H9 (cell line): ENCODE measurements at regions not wholly inside any gene's neighbourhood (a gene's known extent, or its start where the extent isn't known, plus 50 kb on each side); places are given as distances from the start of the nearest gene placed in this dataset.

Experiments used
- DNase-seq: peaks from one replicate; pipeline ENCODE4 v3.0.0-alpha.2; 2017
- H2AFZ ChIP-seq: one replicate; pipeline ENCODE4 v1.6.1; 2013; ENCODE audit warnings: mild to moderate bottlenecking, low read length, control low read depth, moderate library complexity
- H2AK5ac ChIP-seq: 2 replicates; pipeline ENCODE4 v1.6.1; 2013; ENCODE audit warnings: low read length, control low read depth, mixed read lengths; ENCODE audit not compliant: insufficient read length
- H2BK120ac ChIP-seq: one replicate; pipeline ENCODE4 v1.6.1; 2013; ENCODE audit warnings: low read depth, mild to moderate bottlenecking, low read length, control low read depth, inconsistent platforms; ENCODE audit not compliant: poor library complexity, severe bottlenecking
- H2BK12ac ChIP-seq: 2 replicates; pipeline ENCODE4 v1.6.1; 2013; ENCODE audit warnings: low read length, control low read depth, mixed read lengths, low read depth; ENCODE audit not compliant: insufficient read length
- H2BK15ac ChIP-seq: 2 replicates; pipeline ENCODE4 v1.6.1; 2013; ENCODE audit warnings: low read depth, low read length, control low read depth
- H2BK20ac ChIP-seq: one replicate; pipeline ENCODE4 v1.6.1; 2013; ENCODE audit warnings: low read depth, mild to moderate bottlenecking, low read length, control low read depth, inconsistent platforms; ENCODE audit not compliant: poor library complexity, severe bottlenecking
- H2BK5ac ChIP-seq: 2 replicates; pipeline ENCODE4 v1.6.1; 2013; ENCODE audit warnings: low read length, control low read depth, mixed read lengths; ENCODE audit not compliant: insufficient read length
- H3K14ac ChIP-seq: 2 replicates; pipeline ENCODE4 v1.6.1; 2013; ENCODE audit warnings: low read length, control low read depth; ENCODE audit not compliant: insufficient read depth
- H3K18ac ChIP-seq: 2 replicates; pipeline ENCODE4 v1.6.1; 2013; ENCODE audit warnings: low read depth, mild to moderate bottlenecking, mixed read lengths, low read length, control low read depth; ENCODE audit not compliant: insufficient read length
- H3K23ac ChIP-seq: 2 replicates; pipeline ENCODE4 v1.6.1; 2013; ENCODE audit warnings: low read length, control low read depth, mixed read lengths, low read depth; ENCODE audit not compliant: insufficient read length
- H3K23me2 ChIP-seq: 2 replicates; pipeline ENCODE4 v1.6.1; 2013; ENCODE audit warnings: low read depth, mild to moderate bottlenecking, mixed read lengths, low read length, control low read depth; ENCODE audit not compliant: insufficient read length, poor library complexity, severe bottlenecking
- H3K27ac ChIP-seq: 2 replicates; pipeline ENCODE4 v1.5.1; 2013; ENCODE audit warnings: low read length, control low read depth, mixed read lengths, low read depth; ENCODE audit not compliant: insufficient read length
- H3K27me3 ChIP-seq: 2 replicates; pipeline ENCODE4 v1.6.1; 2013; ENCODE audit warnings: low read length, control low read depth, inconsistent platforms; ENCODE audit not compliant: insufficient read depth
- H3K4ac ChIP-seq: 2 replicates; pipeline ENCODE4 v1.6.1; 2013; ENCODE audit warnings: low read depth, mild to moderate bottlenecking, control low read depth, inconsistent platforms, low read length, moderate library complexity
- H3K4me1 ChIP-seq: 2 replicates; pipeline ENCODE4 v1.6.1; 2013; ENCODE audit warnings: low read length, control low read depth, inconsistent platforms; ENCODE audit not compliant: insufficient read depth
- H3K4me2 ChIP-seq: 2 replicates; pipeline ENCODE4 v1.6.1; 2013; ENCODE audit warnings: low read length, control low read depth, mixed read lengths; ENCODE audit not compliant: insufficient read length, insufficient read depth
- H3K56ac ChIP-seq: 2 replicates; pipeline ENCODE4 v1.6.1; 2013; ENCODE audit warnings: low read depth, mild to moderate bottlenecking, mixed read lengths, low read length, control low read depth; ENCODE audit not compliant: insufficient read length
- H3K79me1 ChIP-seq: 2 replicates; pipeline ENCODE4 v1.6.1; 2013; ENCODE audit warnings: low read depth, mild to moderate bottlenecking, moderate library complexity, low read length, control low read depth, inconsistent platforms; ENCODE audit not compliant: insufficient read depth, poor library complexity, severe bottlenecking
- H3K79me2 ChIP-seq: 2 replicates; pipeline ENCODE4 v1.6.1; 2013; ENCODE audit warnings: low read length, control low read depth, inconsistent platforms; ENCODE audit not compliant: insufficient read depth
- H3K9ac ChIP-seq: 2 replicates; pipeline ENCODE4 v1.6.1; 2013; ENCODE audit warnings: low read length, control low read depth, mixed read lengths; ENCODE audit not compliant: insufficient read length; ENCODE audit errors: extremely low read depth
- H3K9me3 ChIP-seq: one replicate; pipeline ENCODE4 v1.6.1; 2013; ENCODE audit warnings: low read depth, low read length, inconsistent platforms; ENCODE audit not compliant: control insufficient read depth
- H3T11ph ChIP-seq: one replicate; pipeline ENCODE4 v1.6.1; 2013; ENCODE audit warnings: mild to moderate bottlenecking, low read length, control low read depth, inconsistent platforms
- H4K20me1 ChIP-seq: one replicate; pipeline ENCODE4 v1.6.1; 2013; ENCODE audit not compliant: control insufficient read depth, insufficient read length, insufficient read depth
- H4K5ac ChIP-seq: 2 replicates; pipeline ENCODE4 v1.6.1; 2013; ENCODE audit warnings: low read depth, mild to moderate bottlenecking, mixed read lengths, low read length, control low read depth; ENCODE audit not compliant: insufficient read length
- H4K8ac ChIP-seq: replicated peaks from 2 replicates; pipeline ENCODE4 v1.6.1; 2013; ENCODE audit warnings: low read length, control low read depth, mixed read lengths, low read depth; ENCODE audit not compliant: insufficient read length
- H4K91ac ChIP-seq: 2 replicates; pipeline ENCODE4 v1.6.1; 2013; ENCODE audit warnings: low read depth, mild to moderate bottlenecking, moderate library complexity, mixed read lengths, low read length, control low read depth; ENCODE audit not compliant: insufficient read length
- H3K27ac Mint-ChIP-seq, 3 experiments: 2 replicates in 2 of 3; 3 replicates in 1 of 3; pipeline ENCODE4 v1.8.0; 2020 to 2021; ENCODE audit warnings: mixed read lengths in 3 of 3, mild to moderate bottlenecking in 1 of 3, moderate library complexity in 1 of 3
- H3K27me3 Mint-ChIP-seq: 2 replicates; pipeline ENCODE4 v1.8.0; 2021; ENCODE audit warnings: low read depth, mild to moderate bottlenecking, moderate library complexity, mixed read lengths
- H3K36me3 Mint-ChIP-seq, 3 experiments: 2 replicates in 2 of 3; 3 replicates in 1 of 3; pipeline ENCODE4 v1.8.0; 2020 to 2021; ENCODE audit warnings: low read depth in 3 of 3, mixed read lengths in 3 of 3; ENCODE audit not compliant: insufficient read depth in 1 of 3
- H3K4me1 Mint-ChIP-seq, 2 experiments: 2 replicates each; pipeline ENCODE4 v1.8.0; 2020; ENCODE audit warnings: mixed read lengths in 2 of 2
- H3K4me3 Mint-ChIP-seq, 2 experiments: 2 replicates in 1 of 2; 3 replicates in 1 of 2; pipeline ENCODE4 v1.8.0; 2020 to 2021; ENCODE audit warnings: mild to moderate bottlenecking in 2 of 2, mixed read lengths in 2 of 2, moderate library complexity in 1 of 2
- H3K9me3 Mint-ChIP-seq, 2 experiments: 2 replicates in 1 of 2; 3 replicates in 1 of 2; pipeline ENCODE4 v1.8.0; 2020; ENCODE audit warnings: mild to moderate bottlenecking in 2 of 2, mixed read lengths in 2 of 2, moderate library complexity in 1 of 2
- WGBS: extraction: QIAGEN DNeasy Blood & Tissue Kit; methylation state at CpG from one replicate; pipeline ENCODE4 v1.1.7; 2013; ENCODE audit warnings: missing lambda C conversion rate, low lambda C conversion rate, mixed read lengths; ENCODE audit not compliant: insufficient read length; ENCODE audit errors: extremely low coverage; 5-methylcytosine and 5-hydroxymethylcytosine counted together
- TF ChIP-seq, protein P1 (sequence below): fragments of 200-600 bp; sonication (generic); conservative IDR thresholded peaks from 3 replicates; pipeline ENCODE4 v1.8.0; 2021; ENCODE audit warnings: antibody characterized with exemption, mild to moderate bottlenecking

GRCh38 chr12:5264006-5264405 lies 167.9 kb upstream of the NTF3 start:
- H3K9ac ChIP-seq: no peak overlapping the region
- no peak overlapping the region for H3K56ac ChIP-seq
- H3K27me3 ChIP-seq: no peaks in the 10 kb centered on the region
- H3T11ph ChIP-seq: no peak overlapping the region
- H2AK5ac ChIP-seq: no peak overlapping the region
- no peaks in the 10 kb centered on the region for H4K20me1 ChIP-seq
- no peak overlapping the region for H2BK5ac ChIP-seq
- H2BK15ac ChIP-seq: no peak overlapping the region
- no peak overlapping the region for H3K4me2 ChIP-seq
- no peak overlapping the region for H2BK120ac ChIP-seq
- no peak overlapping the region for H4K91ac ChIP-seq
- no peak overlapping the region for H3K23ac ChIP-seq
- no CpG with 5 or more reads among the region's 2 CpGs for WGBS
- Mint-ChIP-seq H3K36me3 (no peaks in the 10 kb centered on the region; a peak in 1 of 7 replicates), H3K9me3 (peaks cover 0 to 3% of the 10 kb centered on the region in 2 experiments; a peak in 1 of 5 replicates), H3K27ac (no peak overlapping the region), H3K27me3 (no peaks in the 10 kb centered on the region; the same call in 1 of the 2 replicates), H3K4me1 (peaks cover 13 to 15% of the 10 kb centered on the region in 2 experiments), H3K4me3 (no peak overlapping the region)
- H2AFZ ChIP-seq: no peak overlapping the region
- no peak overlapping the region for H3K4ac ChIP-seq
- no peak overlapping the region for H2BK20ac ChIP-seq
- no peak for DNase-seq
- H3K79me1 ChIP-seq: no peaks in the 10 kb centered on the region
- no peaks in the 10 kb centered on the region for H3K79me2 ChIP-seq
- TF ChIP-seq, protein P1, sequence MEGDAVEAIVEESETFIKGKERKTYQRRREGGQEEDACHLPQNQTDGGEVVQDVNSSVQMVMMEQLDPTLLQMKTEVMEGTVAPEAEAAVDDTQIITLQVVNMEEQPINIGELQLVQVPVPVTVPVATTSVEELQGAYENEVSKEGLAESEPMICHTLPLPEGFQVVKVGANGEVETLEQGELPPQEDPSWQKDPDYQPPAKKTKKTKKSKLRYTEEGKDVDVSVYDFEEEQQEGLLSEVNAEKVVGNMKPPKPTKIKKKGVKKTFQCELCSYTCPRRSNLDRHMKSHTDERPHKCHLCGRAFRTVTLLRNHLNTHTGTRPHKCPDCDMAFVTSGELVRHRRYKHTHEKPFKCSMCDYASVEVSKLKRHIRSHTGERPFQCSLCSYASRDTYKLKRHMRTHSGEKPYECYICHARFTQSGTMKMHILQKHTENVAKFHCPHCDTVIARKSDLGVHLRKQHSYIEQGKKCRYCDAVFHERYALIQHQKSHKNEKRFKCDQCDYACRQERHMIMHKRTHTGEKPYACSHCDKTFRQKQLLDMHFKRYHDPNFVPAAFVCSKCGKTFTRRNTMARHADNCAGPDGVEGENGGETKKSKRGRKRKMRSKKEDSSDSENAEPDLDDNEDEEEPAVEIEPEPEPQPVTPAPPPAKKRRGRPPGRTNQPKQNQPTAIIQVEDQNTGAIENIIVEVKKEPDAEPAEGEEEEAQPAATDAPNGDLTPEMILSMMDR: no peak
- H2BK12ac ChIP-seq: no peak overlapping the region
- H3K9me3 ChIP-seq: no peaks in the 10 kb centered on the region
- H4K5ac ChIP-seq: no peak overlapping the region
- no peak overlapping the region for H3K18ac ChIP-seq
- no peak overlapping the region for H4K8ac ChIP-seq
- H3K27ac ChIP-seq: no peak overlapping the region
- no peak overlapping the region for H3K14ac ChIP-seq
- no peaks in the 10 kb centered on the region for H3K23me2 ChIP-seq
- H3K4me1 ChIP-seq: no peaks in the 10 kb centered on the region; the same call in 1 of the 2 replicates
